ENCODE measurements at regions not wholly inside any gene's neighbourhood (a gene's known extent, or its start where the extent isn't known, plus 50 kb on each side); places are given as distances from the start of the nearest gene placed in this dataset.
"Not testable (repeated sequence)": the region's sequence is repeated elsewhere in the genome, so short reads cannot be mapped to it uniquely, and the experiment has no call there.

GRCh38 chr5:84438456-84438855 is 53.8 kb upstream of the EDIL3 start:
- intact Hi-C loops (cut with DNase I): no loop called here
- no peak for ATAC-seq (ENCODE audit: poor library complexity)

GRCh38 chr5:84437673-84438315 is 53.1 kb upstream of the EDIL3 start:
- ATAC-seq (ENCODE audit: poor library complexity): no peak
- intact Hi-C loops (cut with DNase I): no loop called here
- DNase-seq: no peak

More at GRCh38 chr5:84438456-84438855, 53.8 kb upstream of the EDIL3 start:
- DNase-seq: no peak

- DNase-seq (no peak), ATAC-seq (ENCODE audit: poor library complexity) (no peak)
- intact Hi-C loops (cut with DNase I): no loop called here
Observed at GRCh38 chr5:84436866-84437265, 52.2 kb upstream of the EDIL3 start.

- DNase-seq; intact Hi-C loops (cut with DNase I); ATAC-seq (ENCODE audit: poor library complexity): not testable (repeated sequence)
Observed at GRCh38 chr5:84435861-84436346, 51.2 kb upstream of the EDIL3 start.
